K562 (cell line): ENCODE measurements at regions not wholly inside any gene's neighbourhood (a gene's known extent, or its start where the extent isn't known, plus 50 kb on each side); places are given as distances from the start of the nearest gene placed in this dataset.

Experiments
- CREM ChIP-seq: IDR thresholded peaks from 2 replicates; pipeline ENCODE4 v1.6.1; 2014; ENCODE audit warnings: antibody characterized with exemption, low read depth
- EP300 ChIP-seq: IDR thresholded peaks from 2 replicates; pipeline ENCODE4 v1.6.1; 2012; ENCODE audit warnings: low read length, improper control_type of control experiment
- HINFP ChIP-seq: fragments of 450-650 bp; conservative IDR thresholded peaks from 2 replicates; pipeline ENCODE4 v1.6.1; 2016; ENCODE audit warnings: missing genetic modification characterization, low read depth, mild to moderate bottlenecking, control low read depth, missing compliant biosample characterization
- NFIC ChIP-seq: fragments of 450-650 bp; IDR thresholded peaks from 2 replicates; pipeline ENCODE4 v1.6.1; 2017; ENCODE audit warnings: mild to moderate bottlenecking, inconsistent platforms
- POLR2A ChIP-seq: fragments of 450-650 bp; conservative IDR thresholded peaks from 2 replicates; pipeline ENCODE4 v1.6.1; 2016
- ZNF766 ChIP-seq: fragments of 200-800 bp; sonication (Bioruptor generic); conservative IDR thresholded peaks from 2 replicates; pipeline ENCODE4 v1.6.1; 2016; ENCODE audit warnings: missing genetic modification characterization, missing compliant biosample characterization
- TF ChIP-seq, protein P1 (sequence below), 3 experiments: IDR thresholded peaks in 2 of 3; conservative IDR thresholded peaks in 1 of 3; 2 replicates each; pipeline ENCODE4 v1.5.1; 2011 to 2012; ENCODE audit warnings: low read length in 3 of 3, mild to moderate bottlenecking in 3 of 3, control low read depth in 2 of 3, improper control_type of control experiment in 1 of 3, inconsistent platforms in 1 of 3, low read depth in 1 of 3, mixed read lengths in 1 of 3, moderate library complexity in 1 of 3; ENCODE audit not compliant: insufficient read depth in 2 of 3

DNA sequence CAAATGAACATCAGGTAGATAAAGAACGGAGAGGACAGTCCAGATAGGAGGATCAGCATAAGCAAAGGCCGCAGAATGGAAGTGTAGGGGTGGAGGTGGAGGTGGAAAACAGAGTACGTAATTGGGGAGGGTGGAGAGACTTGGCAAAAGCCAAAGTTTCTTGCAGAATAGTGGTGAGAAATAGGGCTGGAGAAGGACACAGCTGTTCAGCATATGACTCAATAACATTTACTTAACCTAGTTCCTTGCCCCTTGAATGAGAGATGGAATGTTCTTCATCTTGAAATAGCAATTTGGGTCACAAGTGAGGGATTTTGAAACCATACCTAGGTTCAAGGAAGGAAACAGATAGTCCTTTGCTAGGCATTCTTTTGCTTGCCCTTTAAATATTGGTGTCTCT, 235.9 kb upstream of the ARHGAP20 start:
- TF ChIP-seq EP300 (no peak), ZNF766 (no peak), CREM (no peak), NFIC (no peak), HINFP (tag) (no peak), POLR2A (no peak)
- TF ChIP-seq, protein P1, sequence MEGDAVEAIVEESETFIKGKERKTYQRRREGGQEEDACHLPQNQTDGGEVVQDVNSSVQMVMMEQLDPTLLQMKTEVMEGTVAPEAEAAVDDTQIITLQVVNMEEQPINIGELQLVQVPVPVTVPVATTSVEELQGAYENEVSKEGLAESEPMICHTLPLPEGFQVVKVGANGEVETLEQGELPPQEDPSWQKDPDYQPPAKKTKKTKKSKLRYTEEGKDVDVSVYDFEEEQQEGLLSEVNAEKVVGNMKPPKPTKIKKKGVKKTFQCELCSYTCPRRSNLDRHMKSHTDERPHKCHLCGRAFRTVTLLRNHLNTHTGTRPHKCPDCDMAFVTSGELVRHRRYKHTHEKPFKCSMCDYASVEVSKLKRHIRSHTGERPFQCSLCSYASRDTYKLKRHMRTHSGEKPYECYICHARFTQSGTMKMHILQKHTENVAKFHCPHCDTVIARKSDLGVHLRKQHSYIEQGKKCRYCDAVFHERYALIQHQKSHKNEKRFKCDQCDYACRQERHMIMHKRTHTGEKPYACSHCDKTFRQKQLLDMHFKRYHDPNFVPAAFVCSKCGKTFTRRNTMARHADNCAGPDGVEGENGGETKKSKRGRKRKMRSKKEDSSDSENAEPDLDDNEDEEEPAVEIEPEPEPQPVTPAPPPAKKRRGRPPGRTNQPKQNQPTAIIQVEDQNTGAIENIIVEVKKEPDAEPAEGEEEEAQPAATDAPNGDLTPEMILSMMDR (IDR thresholded peaks at IDR 0.05 in 2 of 3, conservative IDR thresholded peaks at IDR 0.05 in 1 of 3; ENCODE audit: insufficient read depth in 2 of 3, low read depth in 1 of 3, low read length in 3 of 3) = no peak
